HG03108 (cell line): ENCODE measurements at regions not wholly inside any gene's neighbourhood (a gene's known extent, or its start where the extent isn't known, plus 50 kb on each side); places are given as distances from the start of the nearest gene placed in this dataset.

Experiments
- ATAC-seq: cut with Tn5 transposase; IDR thresholded peaks from one replicate; pipeline ENCODE4 v1.9.1; 2021; ENCODE audit warnings: moderate library complexity; ENCODE audit not compliant: unreplicated experiment

- no peak for ATAC-seq
Measured at GRCh38 chr18:39555496-39555895, 1989.9 kb upstream of the CELF4 start.

GRCh38 chr18:39550701-39551100 lies 1985.1 kb upstream of the CELF4 start:
- no peak for ATAC-seq

GRCh38 chr18:39549144-39549543 lies 1983.5 kb upstream of the CELF4 start:
- ATAC-seq, result no peak

- no peak for ATAC-seq
Measured at GRCh38 chr18:39531659-39532058, 1966.1 kb upstream of the CELF4 start.

- ATAC-seq, result no peak
Measured at GRCh38 chr18:39529358-39529757, 1963.8 kb upstream of the CELF4 start.

- no peak for ATAC-seq
Measured at GRCh38 chr18:39527465-39527864, 1961.9 kb upstream of the CELF4 start.

- ATAC-seq, result no peak
Measured at GRCh38 chr18:39524370-39524769, 1958.8 kb upstream of the CELF4 start.

- no peak for ATAC-seq
Measured at GRCh38 chr18:39523281-39523680, 1957.7 kb upstream of the CELF4 start.

GRCh38 chr18:39521164-39521563 lies 1955.6 kb upstream of the CELF4 start:
- no peak for ATAC-seq

- ATAC-seq, result no peak
Measured at GRCh38 chr18:39519741-39520140, 1954.1 kb upstream of the CELF4 start.

- ATAC-seq, result no peak
Measured at GRCh38 chr18:39515299-39515698, 1949.7 kb upstream of the CELF4 start.

- no peak for ATAC-seq
Measured at GRCh38 chr18:39513186-39513585, 1947.6 kb upstream of the CELF4 start.

GRCh38 chr18:39506581-39507330 lies 1941.2 kb upstream of the CELF4 start:
- no peak for ATAC-seq

- ATAC-seq, result no peak
Measured at GRCh38 chr18:39500306-39500705, 1934.7 kb upstream of the CELF4 start.

GRCh38 chr18:39497821-39498220 lies 1932.2 kb upstream of the CELF4 start:
- ATAC-seq, result no peak

- no peak for ATAC-seq
Measured at GRCh38 chr18:39496986-39497385, 1931.4 kb upstream of the CELF4 start.

- ATAC-seq, result no peak
Measured at GRCh38 chr18:39494211-39494896, 1928.8 kb upstream of the CELF4 start.

- ATAC-seq, result no peak
Measured at GRCh38 chr18:39491408-39491807, 1925.8 kb upstream of the CELF4 start.

GRCh38 chr18:39489431-39489830 lies 1923.8 kb upstream of the CELF4 start:
- no peak for ATAC-seq

GRCh38 chr18:39487932-39488331 lies 1922.3 kb upstream of the CELF4 start:
- no peak for ATAC-seq

GRCh38 chr18:39486268-39486667 lies 1920.7 kb upstream of the CELF4 start:
- ATAC-seq, result no peak

GRCh38 chr18:39485696-39486095 lies 1920.1 kb upstream of the CELF4 start:
- no peak for ATAC-seq

- no peak for ATAC-seq
Measured at GRCh38 chr18:39481281-39481680, 1915.7 kb upstream of the CELF4 start.
